Upper lobe of right lung (tissue), 1 donor: ENCODE measurements at regions not wholly inside any gene's neighbourhood (a gene's known extent, or its start where the extent isn't known, plus 50 kb on each side); places are given as distances from the start of the nearest gene placed in this dataset.
"Not testable (repeated sequence)": the region's sequence is repeated elsewhere in the genome, so short reads cannot be mapped to it uniquely, and the experiment has no call there.

Experiments
- ATAC-seq: fragments of 200-7000 bp; cut with Tn5 transposase; one replicate; pipeline ENCODE4 v1.9.1; 2020; ENCODE audit warnings: mild to moderate bottlenecking, moderate library complexity
- DNase-seq: peaks from one replicate; pipeline ENCODE4 v3.0.0-alpha.2; 2020
- H3K27ac ChIP-seq: fragments of 200-600 bp; one replicate; pipeline ENCODE4 v1.8.0; 2022
- H3K27me3 ChIP-seq: fragments of 200-600 bp; one replicate; pipeline ENCODE4 v1.8.0; 2022; ENCODE audit warnings: mild to moderate bottlenecking
- H3K36me3 ChIP-seq: fragments of 200-600 bp; one replicate; pipeline ENCODE4 v1.8.0; 2022
- H3K4me1 ChIP-seq: fragments of 200-600 bp; one replicate; pipeline ENCODE4 v1.8.0; 2022
- H3K4me3 ChIP-seq: fragments of 200-600 bp; one replicate; pipeline ENCODE4 v1.8.0; 2022; ENCODE audit warnings: mild to moderate bottlenecking
- H3K9me3 ChIP-seq: fragments of 200-600 bp; one replicate; pipeline ENCODE4 v1.8.0; 2022
- CTCF ChIP-seq: fragments of 200-600 bp; IDR thresholded peaks from one replicate; pipeline ENCODE4 v1.8.0; 2022; ENCODE audit warnings: antibody characterized with exemption
- intact Hi-C: fragments of 100-400 bp; cut with DNase I; formaldehyde crosslinking; loops from one replicate; pipeline ENCODE4 v1.11.0; 2022
- donor health status: DM: no; HTN: yes; CAD: no; lungs with severe emphysema.

GRCh38 chr3:180416111-180416594 lies 185.8 kb upstream of the TTC14 start:
- ATAC-seq (no peak), DNase-seq (no peak)
- no peak overlapping the region for H3K4me3 ChIP-seq
- no peak overlapping the region for H3K27ac ChIP-seq
- H3K9me3 ChIP-seq: no peaks in the 10 kb centered on the region
- TF ChIP-seq CTCF: no peak
- no peaks in the 10 kb centered on the region for H3K36me3 ChIP-seq
- H3K27me3 ChIP-seq: no peaks in the 10 kb centered on the region
- intact Hi-C loops: no loop called here
- H3K4me1 ChIP-seq: no peaks in the 10 kb centered on the region

GRCh38 chr3:180417241-180417640 lies 184.7 kb upstream of the TTC14 start:
- no peak for ATAC-seq
- Histone ChIP-seq H3K27ac (no peak overlapping the region), H3K4me3 (no peak overlapping the region), H3K27me3 (no peaks in the 10 kb centered on the region), H3K4me1 (no peaks in the 10 kb centered on the region), H3K36me3 (no peaks in the 10 kb centered on the region), H3K9me3 (no peaks in the 10 kb centered on the region)
- intact Hi-C loops: no loop called here
- TF ChIP-seq CTCF: no peak
- DNase-seq: no peak

GRCh38 chr3:180420016-180420415 lies 181.9 kb upstream of the TTC14 start:
- Histone ChIP-seq H3K4me3 (no peak overlapping the region), H3K36me3 (no peaks in the 10 kb centered on the region), H3K27me3 (no peaks in the 10 kb centered on the region), H3K9me3 (no peaks in the 10 kb centered on the region), H3K4me1 (no peaks in the 10 kb centered on the region), H3K27ac (no peak overlapping the region)
- TF ChIP-seq CTCF: no peak
- ATAC-seq (no peak), DNase-seq (no peak)
- intact Hi-C loops: no loop called here

GRCh38 chr3:180420804-180421203 lies 181.2 kb upstream of the TTC14 start:
- DNase-seq (no peak), ATAC-seq (no peak)
- Histone ChIP-seq H3K9me3 (no peaks in the 10 kb centered on the region), H3K27ac (no peak overlapping the region), H3K4me1 (no peaks in the 10 kb centered on the region), H3K36me3 (no peaks in the 10 kb centered on the region), H3K4me3 (no peak overlapping the region), H3K27me3 (no peaks in the 10 kb centered on the region)
- intact Hi-C loops: no loop called here
- TF ChIP-seq CTCF: no peak

- H3K4me3 ChIP-seq: no peak overlapping the region
- no peak for ATAC-seq
- intact Hi-C loops: no loop called here
- H3K9me3 ChIP-seq: no peaks in the 10 kb centered on the region
- H3K27me3 ChIP-seq: no peaks in the 10 kb centered on the region
- no peak for TF ChIP-seq CTCF
- no peaks in the 10 kb centered on the region for H3K4me1 ChIP-seq
- no peak for DNase-seq
- no peaks in the 10 kb centered on the region for H3K36me3 ChIP-seq
- H3K27ac ChIP-seq: no peak overlapping the region
Measured at GRCh38 chr3:180421221-180421620, 180.7 kb upstream of the TTC14 start.

GRCh38 chr3:180421721-180422120 lies 180.2 kb upstream of the TTC14 start:
- H3K9me3 ChIP-seq: no peaks in the 10 kb centered on the region

GRCh38 chr3:180424305-180424704 lies 177.7 kb upstream of the TTC14 start:
- H3K36me3 ChIP-seq, DNase-seq, H3K4me1 ChIP-seq, H3K27me3 ChIP-seq, H3K27ac ChIP-seq, ATAC-seq, H3K9me3 ChIP-seq, intact Hi-C loops, H3K4me3 ChIP-seq: not testable (repeated sequence)

More at GRCh38 chr3:180421721-180422120, 180.2 kb upstream of the TTC14 start:
- DNase-seq: no peak
- H3K36me3 ChIP-seq: no peaks in the 10 kb centered on the region
- no peaks in the 10 kb centered on the region for H3K4me1 ChIP-seq
- no peak overlapping the region for H3K4me3 ChIP-seq
- no peak for ATAC-seq
- TF ChIP-seq CTCF: no peak
- no peak overlapping the region for H3K27ac ChIP-seq
- intact Hi-C loops: no loop called here
- H3K27me3 ChIP-seq: no peaks in the 10 kb centered on the region
